Neural progenitor cell (in vitro differentiated cells): ENCODE measurements at regions not wholly inside any gene's neighbourhood (a gene's known extent, or its start where the extent isn't known, plus 50 kb on each side); places are given as distances from the start of the nearest gene placed in this dataset.
A peak's percentile ranks its signal among the peaks of the same experiment; 100 is the strongest.
"Not testable (repeated sequence)": the region's sequence is repeated elsewhere in the genome, so short reads cannot be mapped to it uniquely, and the experiment has no call there.

Source experiments
- DNase-seq: peaks from one replicate; pipeline ENCODE4 v3.0.0-alpha.2; 2016; ENCODE audit warnings: low spot score
- H2AFZ ChIP-seq: fragments of 200-600 bp; sonication (generic); replicated peaks from 2 replicates; pipeline ENCODE4 v1.6.1; 2016; ENCODE audit warnings: antibody characterized with exemption
- H3F3A ChIP-seq: fragments of 200-600 bp; sonication (generic); 2 replicates; pipeline ENCODE4 v1.6.1; 2016; ENCODE audit warnings: antibody characterized with exemption, low read depth
- H3K27ac ChIP-seq: fragments of 200-600 bp; sonication (generic); 2 replicates; pipeline ENCODE4 v1.5.1; 2016; ENCODE audit warnings: mild to moderate bottlenecking
- H3K27me3 ChIP-seq: fragments of 200-600 bp; sonication (generic); 2 replicates; pipeline ENCODE4 v1.6.1; 2016; ENCODE audit warnings: mild to moderate bottlenecking, moderate library complexity
- H3K36me3 ChIP-seq: fragments of 200-600 bp; sonication (generic); 2 replicates; pipeline ENCODE4 v1.5.1; 2016
- H3K4me1 ChIP-seq: fragments of 200-600 bp; sonication (generic); 2 replicates; pipeline ENCODE4 v1.6.1; 2016; ENCODE audit warnings: mixed run types
- H3K4me2 ChIP-seq: fragments of 200-600 bp; sonication (generic); 2 replicates; pipeline ENCODE4 v1.6.1; 2016
- H3K4me3 ChIP-seq: fragments of 200-600 bp; sonication (generic); 2 replicates; pipeline ENCODE4 v1.5.1; 2016
- H3K79me2 ChIP-seq: fragments of 200-600 bp; sonication (generic); 2 replicates; pipeline ENCODE4 v1.6.1; 2016; ENCODE audit warnings: low read depth
- H3K9ac ChIP-seq: fragments of 200-600 bp; sonication (generic); 2 replicates; pipeline ENCODE4 v1.6.1; 2016
- H3K9me3 ChIP-seq: fragments of 200-600 bp; sonication (generic); 2 replicates; pipeline ENCODE4 v1.5.1; 2016; ENCODE audit warnings: low read depth
- H4K20me1 ChIP-seq: fragments of 200-600 bp; sonication (generic); 2 replicates; pipeline ENCODE4 v1.6.1; 2016; ENCODE audit warnings: low read depth
- H3K27ac Mint-ChIP-seq: 3 replicates; pipeline ENCODE4 v1.8.0; 2021; ENCODE audit warnings: mixed read lengths
- H3K27me3 Mint-ChIP-seq: 2 replicates; pipeline ENCODE4 v1.8.0; 2022; ENCODE audit warnings: low read depth, mild to moderate bottlenecking, inconsistent platforms, moderate library complexity, mixed read lengths; ENCODE audit not compliant: insufficient read depth
- H3K36me3 Mint-ChIP-seq: 3 replicates; pipeline ENCODE4 v1.8.0; 2021; ENCODE audit warnings: mixed read lengths
- H3K4me1 Mint-ChIP-seq: 3 replicates; pipeline ENCODE4 v1.8.0; 2021; ENCODE audit warnings: mixed read lengths
- H3K4me3 Mint-ChIP-seq: 3 replicates; pipeline ENCODE4 v1.8.0; 2021; ENCODE audit warnings: mild to moderate bottlenecking, moderate library complexity, mixed read lengths
- H3K9me3 Mint-ChIP-seq: 3 replicates; pipeline ENCODE4 v1.8.0; 2020; ENCODE audit warnings: mixed read lengths
- CTCF ChIP-seq: fragments of 200-600 bp; sonication (generic); IDR thresholded peaks from 2 replicates; pipeline ENCODE4 v1.5.1; 2017; ENCODE audit warnings: antibody characterized with exemption, mild to moderate bottlenecking
- EZH2 ChIP-seq: fragments of 200-600 bp; sonication (generic); IDR thresholded peaks from 2 replicates; pipeline ENCODE4 v1.6.1; 2017; ENCODE audit warnings: antibody characterized with exemption, mild to moderate bottlenecking, moderate library complexity
- EZH2phosphoT487 ChIP-seq: fragments of 200-600 bp; sonication (generic); IDR thresholded peaks from 2 replicates; pipeline ENCODE4 v1.6.1; 2017; ENCODE audit warnings: antibody characterized with exemption

GRCh38 chr20:22055981-22056380 is 350.5 kb downstream of the PAX1 start:
- H3K9ac ChIP-seq: no peak overlapping the region
- H3K4me3 ChIP-seq: no peak overlapping the region
- TF ChIP-seq EZH2 (no peak), EZH2phosphoT487 (no peak), CTCF (no peak)
- H4K20me1 ChIP-seq: no peaks in the 10 kb centered on the region
- H3K27ac Mint-ChIP-seq: no peak overlapping the region
- no peaks in the 10 kb centered on the region for H3K9me3 Mint-ChIP-seq
- H3K4me2 ChIP-seq: no peak overlapping the region
- no peak overlapping the region for H3K27ac ChIP-seq
- no peaks in the 10 kb centered on the region for H3K36me3 Mint-ChIP-seq
- H3K9me3 ChIP-seq: no peaks in the 10 kb centered on the region
- no peaks in the 10 kb centered on the region for H3K27me3 ChIP-seq
- no peaks in the 10 kb centered on the region for H3F3A ChIP-seq
- DNase-seq: no peak
- peaks cover 2% of the 10 kb centered on the region for H3K27me3 Mint-ChIP-seq
- no peak overlapping the region for H3K4me3 Mint-ChIP-seq
- H3K4me1 Mint-ChIP-seq: no peaks in the 10 kb centered on the region
- H2AFZ ChIP-seq: peak overlapping the region; percentile 12
- no peaks in the 10 kb centered on the region for H3K79me2 ChIP-seq
- no peaks in the 10 kb centered on the region for H3K36me3 ChIP-seq
- H3K4me1 ChIP-seq: no peaks in the 10 kb centered on the region

- Mint-ChIP-seq H3K4me3 (no peak overlapping the region), H3K4me1 (no peaks in the 10 kb centered on the region), H3K9me3 (no peaks in the 10 kb centered on the region), H3K36me3 (no peaks in the 10 kb centered on the region), H3K27ac (no peak overlapping the region), H3K27me3 (no peaks in the 10 kb centered on the region)
- no peak for DNase-seq
- H3K4me2 ChIP-seq: no peak overlapping the region
- H3K27me3 ChIP-seq: no peaks in the 10 kb centered on the region
- no peak overlapping the region for H2AFZ ChIP-seq
- no peaks in the 10 kb centered on the region for H3K36me3 ChIP-seq
- H3K9me3 ChIP-seq: no peaks in the 10 kb centered on the region
- H3K27ac ChIP-seq: no peak overlapping the region
- no peaks in the 10 kb centered on the region for H4K20me1 ChIP-seq
- no peaks in the 10 kb centered on the region for H3K79me2 ChIP-seq
- H3K4me3 ChIP-seq: no peak overlapping the region
- H3F3A ChIP-seq: no peaks in the 10 kb centered on the region
- TF ChIP-seq CTCF (no peak), EZH2 (no peak), EZH2phosphoT487 (no peak)
- H3K4me1 ChIP-seq: no peaks in the 10 kb centered on the region
- no peak overlapping the region for H3K9ac ChIP-seq
These were observed 346.7 kb downstream of the PAX1 start for GRCh38 chr20:22052025-22052650.

GRCh38 chr20:22045956-22046507 is 340.6 kb downstream of the PAX1 start:
- not testable (repeated sequence) for H3K4me3 Mint-ChIP-seq, H3K27me3 ChIP-seq, H3K4me1 Mint-ChIP-seq, H4K20me1 ChIP-seq, H3K79me2 ChIP-seq, H3K36me3 ChIP-seq, H3K27me3 Mint-ChIP-seq, H3K9me3 Mint-ChIP-seq, DNase-seq, H3K4me1 ChIP-seq, H3K4me3 ChIP-seq, H3F3A ChIP-seq, H3K27ac Mint-ChIP-seq, H3K9ac ChIP-seq, H3K36me3 Mint-ChIP-seq, H3K27ac ChIP-seq, H3K9me3 ChIP-seq
- Histone ChIP-seq H2AFZ (peak overlapping the region; percentile 94), H3K4me2 (peak overlapping the region; percentile 47)

GRCh38 chr20:22027423-22027822 is 322.0 kb downstream of the PAX1 start:
- H3K4me1 ChIP-seq: no peaks in the 10 kb centered on the region
- TF ChIP-seq CTCF (no peak), EZH2phosphoT487 (no peak), EZH2 (no peak)
- no peak overlapping the region for H3K4me3 ChIP-seq
- no peaks in the 10 kb centered on the region for H3F3A ChIP-seq
- no peak overlapping the region for H2AFZ ChIP-seq
- H3K9ac ChIP-seq: no peak overlapping the region
- no peaks in the 10 kb centered on the region for H4K20me1 ChIP-seq
- Mint-ChIP-seq H3K36me3 (no peaks in the 10 kb centered on the region), H3K4me1 (no peaks in the 10 kb centered on the region), H3K27ac (no peak overlapping the region), H3K9me3 (peaks cover 16% of the 10 kb centered on the region), H3K4me3 (no peak overlapping the region), H3K27me3 (peaks cover 3% of the 10 kb centered on the region)
- H3K4me2 ChIP-seq: no peak overlapping the region
- H3K27me3 ChIP-seq: no peaks in the 10 kb centered on the region
- no peaks in the 10 kb centered on the region for H3K36me3 ChIP-seq
- H3K9me3 ChIP-seq: no peaks in the 10 kb centered on the region
- no peaks in the 10 kb centered on the region for H3K79me2 ChIP-seq
- no peak for DNase-seq
- H3K27ac ChIP-seq: no peak overlapping the region
